HG02623 (cell line): ENCODE measurements at regions not wholly inside any gene's neighbourhood (a gene's known extent, or its start where the extent isn't known, plus 50 kb on each side); places are given as distances from the start of the nearest gene placed in this dataset.

ENCODE experiments used
- ATAC-seq: cut with Tn5 transposase; IDR thresholded peaks from one replicate; pipeline ENCODE4 v1.9.1; 2021; ENCODE audit warnings: moderate library complexity; ENCODE audit not compliant: unreplicated experiment

DNA sequence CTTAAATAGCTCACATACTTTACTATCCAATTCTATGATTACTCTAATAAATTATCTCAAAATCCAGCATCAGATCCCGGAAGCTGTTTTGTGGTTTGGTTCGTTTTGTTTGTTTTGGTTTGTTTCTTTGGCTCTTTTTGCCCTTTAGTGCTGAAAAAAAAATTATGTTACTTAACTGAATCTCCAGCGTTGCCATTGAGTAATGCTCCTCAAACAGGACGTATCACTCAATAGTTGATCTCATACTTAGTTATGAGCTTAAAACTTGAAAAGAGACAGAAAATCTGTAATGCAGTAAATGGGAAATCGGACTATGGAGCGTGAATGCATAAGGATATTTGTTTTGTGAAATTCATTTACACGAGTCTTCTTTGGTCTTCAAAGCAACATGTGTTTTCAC, 533.8 kb upstream of the TMPRSS15 start:
- ATAC-seq, result no peak

DNA sequence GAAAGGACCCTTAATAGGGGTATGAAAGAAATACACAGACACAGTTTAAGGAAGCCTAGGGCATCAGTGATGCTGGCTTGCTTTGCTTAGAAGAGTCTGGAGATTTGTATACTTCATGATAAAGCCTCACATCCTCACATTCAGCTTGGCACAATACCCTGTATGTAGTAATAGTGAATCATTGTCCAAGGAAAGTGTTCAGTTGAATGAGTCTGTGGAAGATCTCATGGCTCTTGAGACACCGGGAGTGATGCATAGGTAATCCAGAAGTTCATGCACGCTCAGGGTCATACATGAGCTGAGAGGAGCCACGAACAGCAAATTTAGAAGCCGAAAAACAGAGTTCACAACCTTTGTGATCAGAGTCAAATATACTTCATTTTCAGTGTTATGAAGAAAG, 537.2 kb upstream of the TMPRSS15 start:
- ATAC-seq, result no peak

DNA sequence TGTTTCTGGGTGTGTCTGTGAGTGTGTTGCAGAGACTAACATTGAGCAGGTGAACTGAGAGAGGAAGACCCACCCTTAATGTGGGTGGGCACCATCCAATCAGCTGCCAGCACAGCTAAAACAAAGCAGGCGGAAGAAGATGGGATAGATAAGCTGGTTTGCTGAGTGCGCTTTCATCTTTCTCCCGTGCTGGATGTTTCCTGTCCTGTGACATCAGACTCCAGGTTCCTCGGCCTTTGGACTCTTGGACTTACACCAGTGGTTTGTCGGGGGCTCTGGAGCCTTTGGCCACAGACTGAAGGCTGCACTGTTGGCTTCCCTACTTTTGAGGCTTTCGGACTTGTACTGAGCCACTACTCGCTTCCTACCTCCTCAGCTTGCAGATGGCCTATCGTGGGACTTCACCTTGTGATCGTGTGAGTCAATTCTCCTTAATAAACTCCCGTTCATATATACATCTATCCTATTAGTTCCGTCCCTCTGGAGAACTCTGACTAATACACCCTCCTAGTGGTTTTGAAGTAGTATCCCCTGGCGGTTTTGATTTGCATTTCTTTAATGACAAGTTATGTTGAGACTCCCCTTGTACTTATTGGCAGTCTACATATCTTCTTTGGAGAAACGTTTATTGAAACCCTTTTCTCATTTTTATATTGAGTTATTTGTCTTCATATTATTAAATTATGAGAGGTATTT, 546.6 kb upstream of the TMPRSS15 start:
- ATAC-seq, result no peak

DNA sequence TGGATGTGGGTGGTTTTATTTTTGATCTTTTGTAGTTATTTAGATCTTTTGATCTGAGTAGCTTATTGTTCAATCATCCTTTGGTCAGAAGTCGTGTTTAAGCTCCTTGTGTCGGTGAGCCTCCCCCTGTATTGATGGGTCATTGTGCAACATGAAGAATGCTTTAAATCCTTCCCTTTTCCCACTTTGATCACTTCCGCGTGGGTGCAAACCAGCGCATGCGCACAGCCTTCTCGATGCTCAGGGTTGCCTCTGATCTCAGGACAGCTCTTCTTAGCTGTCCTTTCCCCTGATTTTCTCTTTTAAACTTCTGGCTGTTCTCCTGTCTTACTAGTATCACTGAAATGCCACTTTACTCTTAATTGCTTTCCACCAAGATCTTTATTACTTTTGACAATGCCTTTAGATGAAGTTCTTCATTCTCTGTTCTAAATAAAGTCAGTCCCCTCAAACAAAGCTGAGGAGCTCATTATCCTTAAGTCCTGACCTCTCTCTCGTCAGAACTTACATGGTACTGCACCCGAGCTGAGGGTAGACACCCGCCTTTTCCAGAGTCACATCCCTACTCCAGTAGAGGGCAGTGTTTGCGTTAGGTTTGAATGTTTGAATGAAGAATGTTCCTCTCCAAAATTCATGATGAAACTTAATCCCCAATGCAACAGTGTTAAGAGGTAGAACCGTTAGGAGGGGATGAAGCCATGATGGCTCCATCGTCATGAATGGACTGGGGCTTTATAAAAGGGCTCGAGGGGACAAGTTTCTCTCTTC, 547.9 kb upstream of the TMPRSS15 start:
- ATAC-seq, result no peak

DNA sequence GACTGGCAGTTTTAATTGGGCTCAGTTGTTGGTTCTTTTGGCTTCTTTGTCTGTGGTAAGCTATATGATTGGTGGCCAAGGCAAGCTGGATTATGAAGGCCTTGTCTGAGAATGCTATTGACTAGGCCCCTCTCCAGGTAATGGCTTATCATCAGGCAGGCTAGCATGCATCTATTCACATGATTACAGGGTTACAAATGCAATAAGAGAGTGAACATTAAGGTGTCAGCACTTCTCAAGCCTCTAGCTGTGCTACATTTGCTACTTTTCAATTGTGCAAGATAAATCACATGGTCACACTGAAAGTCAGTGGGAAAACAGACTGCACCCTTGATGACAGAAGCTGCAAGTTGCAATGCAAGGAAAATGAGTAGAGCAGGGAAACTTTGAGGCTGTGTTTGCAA, 550.9 kb upstream of the TMPRSS15 start:
- ATAC-seq, result no peak

DNA sequence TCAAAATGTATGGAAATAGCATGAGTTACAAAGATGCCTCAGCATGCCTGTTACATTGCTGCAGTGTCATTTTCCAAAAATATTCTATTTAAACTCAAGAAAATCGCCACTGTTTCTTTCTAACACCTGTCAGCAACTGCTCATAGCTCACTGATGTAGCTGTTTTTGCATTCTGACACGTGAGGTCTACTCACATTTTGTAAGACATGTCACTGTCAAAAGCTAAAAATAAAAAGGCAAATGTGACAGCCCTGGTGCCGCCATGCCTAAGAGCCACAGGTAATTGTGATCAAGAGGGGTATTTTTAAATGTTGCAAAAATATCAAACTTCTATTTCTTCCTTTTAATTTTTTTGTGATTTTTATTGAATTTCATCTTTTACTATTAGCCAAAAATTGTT, 556.2 kb upstream of the TMPRSS15 start:
- no peak for ATAC-seq

DNA sequence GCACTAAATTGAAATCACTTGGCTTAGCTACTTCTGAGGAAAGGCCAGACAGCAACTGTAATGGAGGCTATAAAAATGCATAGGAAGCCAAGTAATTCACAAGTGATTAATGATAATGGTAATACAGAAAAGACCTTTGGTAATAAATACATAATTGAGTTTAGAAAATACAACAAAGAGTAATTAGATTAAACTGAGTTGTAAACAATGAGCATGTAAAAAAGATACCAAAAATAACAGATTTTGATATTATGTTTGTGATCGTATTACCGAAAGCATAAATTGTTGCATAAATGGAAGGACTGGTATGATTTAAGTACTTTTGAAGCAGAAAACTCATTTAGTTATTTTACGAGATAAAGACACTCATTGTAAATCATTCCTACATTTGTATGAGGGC, 556.7 kb upstream of the TMPRSS15 start:
- ATAC-seq, result no peak

DNA sequence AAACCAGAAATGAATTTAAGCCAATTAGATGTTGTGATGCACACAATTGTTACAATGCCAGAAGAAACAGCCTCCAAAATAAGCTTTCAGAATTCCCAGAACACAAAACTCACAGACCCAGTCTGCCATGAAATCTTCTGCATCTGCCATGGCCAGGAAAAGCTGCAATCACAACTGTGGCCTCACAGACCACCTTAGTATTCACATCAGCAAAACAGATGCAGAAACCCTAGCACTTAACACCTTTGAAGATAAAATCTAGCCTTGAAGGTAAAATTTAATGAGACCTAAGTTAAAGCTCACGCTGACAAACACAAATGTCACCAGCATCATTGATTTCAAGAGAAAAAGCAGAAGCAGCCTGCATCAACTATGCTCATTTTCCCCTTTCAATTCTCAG, 566.8 kb upstream of the TMPRSS15 start:
- no peak for ATAC-seq

DNA sequence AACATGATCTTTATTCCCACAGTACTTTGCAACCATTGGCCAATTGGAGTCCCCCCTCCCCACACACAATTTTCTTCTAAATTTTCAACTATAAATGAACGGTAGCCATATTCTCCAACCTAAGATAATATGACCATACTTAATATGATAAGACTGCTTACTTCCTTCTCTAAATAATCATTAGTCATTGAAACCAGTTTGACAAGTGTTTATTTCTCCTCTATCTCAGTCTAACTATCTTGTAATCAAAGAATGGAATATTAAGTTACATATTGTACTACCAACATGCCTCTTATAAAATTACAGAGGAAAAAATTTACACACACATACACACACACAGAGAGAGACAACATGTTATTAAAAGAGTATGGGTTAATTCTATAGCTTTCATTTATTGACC, 567.4 kb upstream of the TMPRSS15 start:
- ATAC-seq, result no peak

DNA sequence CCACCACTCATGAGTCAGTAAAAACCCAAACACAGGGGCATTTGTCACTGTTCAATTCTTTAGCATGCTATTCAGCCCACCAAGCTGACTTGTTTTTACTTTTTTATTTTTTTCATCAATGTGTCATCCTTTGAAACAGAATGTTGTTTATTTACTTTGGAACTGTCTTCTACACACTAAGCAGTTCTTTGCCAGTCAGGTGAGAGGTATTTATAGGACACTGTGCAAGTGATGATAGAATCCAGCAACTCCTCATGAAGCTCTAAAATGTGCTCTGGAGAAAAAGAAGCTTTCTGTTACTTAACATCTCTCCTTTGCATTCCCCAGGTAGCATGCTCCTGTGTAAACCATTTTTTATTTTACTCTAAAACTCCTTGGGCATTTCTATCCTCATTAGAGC, 582.0 kb upstream of the TMPRSS15 start:
- no peak for ATAC-seq

DNA sequence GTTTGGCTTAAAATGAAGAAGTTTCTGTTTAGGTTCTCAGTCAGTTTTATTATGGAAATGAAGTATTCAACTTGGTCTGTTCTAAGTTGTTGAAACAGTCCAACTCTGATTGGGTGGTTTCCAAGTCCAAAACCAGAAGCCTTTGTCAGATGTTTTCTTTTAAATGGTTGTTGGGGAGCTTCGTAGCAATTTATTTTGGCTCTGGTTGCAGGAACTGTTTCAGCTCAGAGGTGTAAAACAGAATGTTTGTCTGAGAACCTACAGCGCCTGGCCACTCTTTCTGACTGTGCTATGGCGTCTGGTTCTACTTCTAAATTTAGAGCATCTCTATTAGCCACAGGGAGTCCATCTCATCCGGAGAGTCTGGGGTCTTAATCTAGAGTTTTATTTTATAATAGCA, 582.6 kb upstream of the TMPRSS15 start:
- ATAC-seq, result no peak

DNA sequence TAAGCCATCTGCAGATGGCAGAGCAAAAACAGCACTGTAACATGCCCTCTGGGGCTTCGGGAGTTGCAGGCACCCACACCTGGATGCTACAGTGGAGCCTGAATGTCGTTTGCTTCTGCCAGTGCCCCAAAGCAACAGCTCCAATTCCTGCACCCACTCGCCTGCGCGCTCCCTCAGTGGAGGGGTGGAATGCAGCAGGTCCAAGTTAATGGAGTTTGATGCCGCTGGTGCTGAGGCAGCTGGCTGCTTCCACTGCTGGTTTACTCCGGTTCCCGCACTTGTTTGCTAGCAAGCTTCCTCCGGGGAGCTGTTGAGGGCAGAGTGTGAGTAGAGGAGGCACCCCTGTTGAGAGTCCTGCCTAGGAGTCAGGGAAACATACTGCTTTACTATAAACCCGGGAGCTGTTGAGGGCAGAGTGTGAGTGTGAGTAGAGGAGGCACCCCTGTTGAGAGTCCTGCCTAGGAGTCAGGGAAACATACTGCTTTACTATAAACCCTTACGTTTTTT, 584.0 kb upstream of the TMPRSS15 start:
- no peak for ATAC-seq

DNA sequence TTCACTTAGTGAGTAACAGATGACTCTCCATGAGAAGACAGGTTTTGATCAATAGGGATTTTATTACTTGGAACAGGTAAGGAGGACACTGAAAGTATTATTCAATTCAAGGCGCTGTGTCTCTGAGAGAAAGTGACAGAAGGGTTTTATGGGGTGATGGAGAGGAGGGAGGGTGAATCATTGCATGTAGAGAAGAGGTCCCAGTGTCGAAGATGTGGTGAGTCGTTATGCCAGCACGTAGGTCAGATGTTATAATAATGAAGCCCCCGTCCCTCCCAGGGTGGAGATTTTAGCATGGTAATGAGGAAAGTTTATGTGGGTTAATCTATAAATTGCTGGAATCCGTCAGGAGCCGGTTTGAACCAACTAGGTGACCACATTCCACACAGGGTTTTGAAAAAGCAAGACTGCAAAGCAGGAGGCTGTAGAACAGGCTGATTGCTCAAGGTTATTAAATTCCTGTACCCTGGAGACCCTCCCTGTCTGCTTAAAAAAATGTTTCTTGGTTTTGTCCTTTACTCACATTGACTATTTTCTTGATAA, 586.4 kb upstream of the TMPRSS15 start:
- ATAC-seq, result no peak

DNA sequence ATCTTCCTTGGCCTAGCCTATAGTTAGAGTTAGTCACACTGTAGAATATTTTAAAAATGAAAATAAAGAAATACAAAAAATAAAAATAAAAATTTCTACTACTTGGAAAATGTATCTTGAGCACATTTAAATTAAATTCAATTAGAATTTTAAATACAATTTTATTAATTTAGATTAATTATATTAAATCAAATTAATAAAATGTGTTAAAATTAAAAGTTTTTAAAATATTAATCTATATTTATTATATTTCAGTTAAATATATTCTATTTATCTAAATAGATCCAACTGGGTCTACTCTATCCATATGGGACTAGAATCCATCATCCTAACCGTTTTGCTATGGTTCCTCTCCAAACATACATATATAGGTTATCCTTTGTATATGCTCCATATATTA, 588.3 kb upstream of the TMPRSS15 start:
- no peak for ATAC-seq

DNA sequence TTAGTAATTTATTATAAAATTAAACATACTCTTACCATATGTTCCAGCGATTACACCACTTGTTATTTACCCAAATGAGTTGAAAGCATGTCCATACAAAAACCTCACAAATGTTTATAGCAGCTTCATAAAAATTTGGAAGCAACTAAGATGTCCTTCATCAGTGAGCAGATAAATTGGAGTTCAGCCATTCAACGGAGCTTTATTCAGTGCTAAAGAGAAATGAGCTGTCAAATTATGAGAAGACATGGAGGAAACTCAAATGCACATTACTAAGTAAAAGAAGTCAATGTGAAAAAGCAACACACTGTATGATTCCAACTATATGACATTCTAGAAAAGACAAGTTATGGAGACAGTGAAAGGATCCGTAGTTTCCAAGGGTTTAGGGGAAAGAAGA, 606.7 kb upstream of the TMPRSS15 start:
- no peak for ATAC-seq

DNA sequence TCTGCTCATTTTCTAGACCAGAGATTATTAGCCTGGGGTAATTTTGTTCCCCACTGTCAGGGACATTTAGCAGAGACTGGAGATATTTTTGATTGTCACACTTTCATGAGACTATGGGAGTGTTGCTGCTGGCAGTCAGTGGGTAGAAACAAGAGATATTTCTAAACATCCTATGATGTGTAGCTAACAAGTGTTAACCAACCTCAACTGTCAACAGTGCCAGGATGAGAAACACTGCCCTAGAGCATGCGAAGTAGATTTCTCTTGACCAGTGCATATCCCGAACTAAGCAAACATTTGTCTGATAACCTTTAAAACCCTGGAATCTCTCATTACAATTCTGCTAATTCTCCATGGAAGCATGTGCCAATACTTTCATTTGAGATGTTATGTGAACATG, 607.4 kb upstream of the TMPRSS15 start:
- no peak for ATAC-seq

DNA sequence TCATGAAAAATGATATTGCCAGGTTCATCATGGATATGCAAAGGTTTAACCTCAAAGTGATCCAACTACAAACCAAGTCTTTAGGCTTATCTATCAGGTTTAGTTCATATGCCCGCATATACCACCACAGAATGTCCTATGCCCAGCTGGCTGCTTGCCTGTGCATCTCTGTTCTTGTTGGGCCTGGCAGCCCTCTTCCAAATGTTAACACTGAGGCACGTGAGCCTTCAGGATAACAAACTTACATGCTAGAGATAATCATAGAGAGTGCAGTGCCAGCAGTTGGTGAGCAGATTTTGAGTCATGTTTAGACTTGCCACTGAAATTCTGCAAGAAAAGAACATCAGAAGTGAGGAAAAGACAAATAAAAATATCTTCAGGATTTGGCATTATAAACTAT, 607.9 kb upstream of the TMPRSS15 start:
- ATAC-seq, result no peak

DNA sequence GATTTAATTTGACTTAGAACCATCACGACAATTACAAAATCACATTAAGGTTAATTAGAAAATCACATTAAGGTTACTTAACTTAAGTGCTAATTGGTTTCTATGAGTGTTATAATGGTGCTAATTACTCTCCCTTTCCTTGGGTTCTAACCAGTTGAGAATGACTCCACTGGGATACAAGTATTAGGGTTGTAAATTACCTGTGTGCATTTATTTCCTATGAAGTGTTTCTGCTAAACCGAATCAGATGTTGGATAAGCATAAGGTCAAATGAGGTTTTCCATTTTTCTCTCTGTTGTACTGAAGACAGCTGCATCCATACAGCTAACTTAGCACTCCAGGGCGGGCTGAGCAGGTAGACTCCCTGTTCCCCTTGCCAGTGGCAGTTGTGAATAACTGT, 610.3 kb upstream of the TMPRSS15 start:
- no peak for ATAC-seq

DNA sequence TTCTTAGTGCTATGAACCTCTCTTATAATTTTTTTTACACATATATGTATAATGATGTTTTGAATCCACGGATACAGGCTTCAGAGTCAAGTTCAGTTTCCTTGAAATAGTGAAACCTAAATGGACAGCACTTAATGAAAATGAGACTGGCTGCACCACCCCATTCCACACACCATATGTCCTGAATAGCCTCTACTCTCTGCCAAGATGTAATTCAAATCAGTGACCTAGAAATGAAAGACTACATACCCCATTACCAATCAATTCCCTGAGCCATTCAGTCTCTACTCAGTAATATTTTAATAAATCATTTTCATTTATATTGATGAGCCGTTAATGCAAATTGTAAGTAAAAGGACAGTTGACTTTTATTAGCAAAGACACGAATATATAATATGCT, 614.9 kb upstream of the TMPRSS15 start:
- ATAC-seq, result no peak

DNA sequence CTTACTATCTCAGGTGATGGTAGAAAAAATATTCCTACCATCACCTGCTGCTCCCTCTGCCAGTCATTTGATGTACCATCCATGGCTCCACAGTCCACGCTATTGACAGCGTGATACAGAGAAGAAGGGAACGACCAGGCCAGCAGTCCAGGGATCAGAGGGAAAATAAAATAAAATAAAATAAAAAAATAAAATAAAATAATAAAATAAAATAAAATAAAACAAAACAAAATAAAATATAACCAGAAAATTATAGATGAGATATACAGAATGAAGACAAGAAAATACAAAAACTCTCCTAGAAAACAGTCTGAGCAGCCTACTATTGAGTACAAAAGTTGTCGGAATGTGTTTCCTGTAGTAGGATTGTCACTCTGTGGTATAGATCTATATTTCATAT, 619.4 kb upstream of the TMPRSS15 start:
- ATAC-seq, result no peak

DNA sequence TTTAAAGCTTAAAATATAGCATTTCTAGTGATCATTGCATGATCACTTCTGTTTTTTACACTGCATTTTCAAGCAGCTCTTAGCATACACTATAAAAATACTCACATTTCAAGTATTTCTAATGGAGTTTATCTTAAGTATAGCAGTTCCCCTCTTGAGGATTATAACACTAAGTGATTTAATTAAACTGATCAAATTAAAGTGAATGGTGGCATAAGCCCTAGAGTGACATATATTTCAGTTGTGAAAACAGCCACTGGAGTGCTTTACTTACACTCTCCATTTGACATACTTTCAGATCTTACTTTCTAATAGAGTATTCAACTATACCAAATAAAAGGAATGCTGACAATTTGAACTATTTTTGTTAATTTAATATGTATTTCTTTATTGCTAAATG, 623.3 kb upstream of the TMPRSS15 start:
- no peak for ATAC-seq

DNA sequence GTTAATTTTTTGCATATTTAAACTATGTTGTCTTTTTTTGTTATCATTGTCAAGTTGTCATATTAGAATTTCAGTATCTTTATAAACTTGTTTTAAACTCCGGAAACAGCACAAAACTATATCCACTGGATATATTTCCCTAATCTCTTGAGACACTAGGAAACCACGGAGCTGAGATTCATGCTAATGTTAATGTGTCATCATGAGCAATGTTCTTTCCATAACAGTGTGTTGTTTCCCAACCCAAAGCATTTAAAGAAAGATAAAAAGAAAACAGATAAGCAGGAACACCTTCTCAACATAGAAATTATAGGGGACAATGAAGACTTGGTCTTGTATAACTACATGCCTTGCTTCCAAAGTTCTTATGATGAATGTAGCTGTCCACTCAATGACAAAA, 626.2 kb upstream of the TMPRSS15 start:
- ATAC-seq, result no peak
